DMS79 (cell line): ENCODE measurements at regions not wholly inside any gene's neighbourhood (a gene's known extent, or its start where the extent isn't known, plus 50 kb on each side); places are given as distances from the start of the nearest gene placed in this dataset.
"Not testable (repeated sequence)": the region's sequence is repeated elsewhere in the genome, so short reads cannot be mapped to it uniquely, and the experiment has no call there.

ENCODE experiments used
- DNase-seq: peaks from one replicate; lab custom pipeline; 2025; lab: John Stamatoyannopoulos, UW

- no peak for DNase-seq
Measured at GRCh38 chr10:43931308-43931930, 282.7 kb upstream of the ZNF32 start.

- DNase-seq: no peak
Measured at GRCh38 chr10:43930777-43931176, 282.1 kb upstream of the ZNF32 start.

GRCh38 chr10:43930243-43930642, 281.6 kb upstream of the ZNF32 start:
- no peak for DNase-seq

- DNase-seq: no peak
Measured at GRCh38 chr10:43929122-43929521, 280.4 kb upstream of the ZNF32 start.

GRCh38 chr10:43928425-43928968, 279.8 kb upstream of the ZNF32 start:
- DNase-seq: no peak

GRCh38 chr10:43926875-43927406, 278.3 kb upstream of the ZNF32 start:
- no peak for DNase-seq

- no peak for DNase-seq
Measured at GRCh38 chr10:43926371-43926770, 277.7 kb upstream of the ZNF32 start.

- no peak for DNase-seq
Measured at GRCh38 chr10:43925793-43926192, 277.1 kb upstream of the ZNF32 start.

GRCh38 chr10:43923328-43923727, 274.6 kb upstream of the ZNF32 start:
- no peak for DNase-seq

- DNase-seq: no peak
Measured at GRCh38 chr10:43922335-43923280, 273.9 kb upstream of the ZNF32 start.

GRCh38 chr10:43921881-43922280, 273.2 kb upstream of the ZNF32 start:
- no peak for DNase-seq

- DNase-seq: no peak
Measured at GRCh38 chr10:43921478-43921877, 272.8 kb upstream of the ZNF32 start.

- not testable (repeated sequence) for DNase-seq
Measured at GRCh38 chr10:43920236-43920758, 271.6 kb upstream of the ZNF32 start.

GRCh38 chr10:43913676-43914235, 265.1 kb upstream of the ZNF32 start:
- no peak for DNase-seq

- no peak for DNase-seq
Measured at GRCh38 chr10:43912469-43912868, 263.8 kb upstream of the ZNF32 start.

- no peak for DNase-seq
Measured at GRCh38 chr10:43906490-43906889, 257.8 kb upstream of the ZNF32 start.

GRCh38 chr10:43905512-43906236, 257.0 kb upstream of the ZNF32 start:
- no peak for DNase-seq

GRCh38 chr10:43904844-43905243, 256.2 kb upstream of the ZNF32 start:
- no peak for DNase-seq

- no peak for DNase-seq
Measured at GRCh38 chr10:43904301-43904700, 255.6 kb upstream of the ZNF32 start.

GRCh38 chr10:43903451-43903850, 254.8 kb upstream of the ZNF32 start:
- no peak for DNase-seq

GRCh38 chr10:43902842-43903241, 254.2 kb upstream of the ZNF32 start:
- DNase-seq: no peak
